ENCODE measurements at regions not wholly inside any gene's neighbourhood (a gene's known extent, or its start where the extent isn't known, plus 50 kb on each side); places are given as distances from the start of the nearest gene placed in this dataset.

- Histone ChIP-seq H3K4me3 (ENCODE audit: low read depth in 1 of 2, low read length in 2 of 2) (no peak overlapping the region), H3K27ac (ENCODE audit: low read depth, low read length) (no peak overlapping the region), H3K4me1 (ENCODE audit: insufficient read depth, low read length) (no peaks in the 10 kb centered on the region), H3K36me3 (ENCODE audit: insufficient read depth, low read length) (no peaks in the 10 kb centered on the region), H3K27me3 (ENCODE audit: control insufficient read depth in 1 of 2, insufficient read depth in 2 of 2, low read length in 2 of 2) (peaks cover 0 to 6% of the 10 kb centered on the region in 2 donors), H3K9me3 (ENCODE audit: low read length) (no peaks in the 10 kb centered on the region), H3K9ac (ENCODE audit: low read length) (no peak overlapping the region)
Measured at GRCh38 chr9:93826209-93826608, 128.9 kb downstream of the BARX1 start.

GRCh38 chr9:93825348-93826115, 129.6 kb downstream of the BARX1 start:
- H3K27ac ChIP-seq (ENCODE audit: low read depth, low read length), result no peak overlapping the region
- H3K36me3 ChIP-seq (ENCODE audit: insufficient read depth, low read length), result no peaks in the 10 kb centered on the region
- peaks cover 0 to 6% of the 10 kb centered on the region in 2 donors for H3K27me3 ChIP-seq (ENCODE audit: control insufficient read depth in 1 of 2, insufficient read depth in 2 of 2, low read length in 2 of 2)
- H3K9me3 ChIP-seq (ENCODE audit: low read length), result no peaks in the 10 kb centered on the region
- no peak overlapping the region for H3K4me3 ChIP-seq (ENCODE audit: low read depth in 1 of 2, low read length in 2 of 2)
- no peak overlapping the region for H3K9ac ChIP-seq (ENCODE audit: low read length)
- no peaks in the 10 kb centered on the region for H3K4me1 ChIP-seq (ENCODE audit: insufficient read depth, low read length)

- Histone ChIP-seq H3K27ac (ENCODE audit: low read depth, low read length) (no peak overlapping the region), H3K4me1 (ENCODE audit: insufficient read depth, low read length) (no peaks in the 10 kb centered on the region), H3K9ac (ENCODE audit: low read length) (no peak overlapping the region), H3K9me3 (ENCODE audit: low read length) (no peaks in the 10 kb centered on the region), H3K27me3 (ENCODE audit: control insufficient read depth in 1 of 2, insufficient read depth in 2 of 2, low read length in 2 of 2) (peaks cover 0 to 6% of the 10 kb centered on the region in 2 donors), H3K36me3 (ENCODE audit: insufficient read depth, low read length) (no peaks in the 10 kb centered on the region), H3K4me3 (ENCODE audit: low read depth in 1 of 2, low read length in 2 of 2) (no peak overlapping the region)
Measured at GRCh38 chr9:93824386-93825294, 130.5 kb downstream of the BARX1 start.

GRCh38 chr9:93823245-93824072, 131.7 kb downstream of the BARX1 start:
- Histone ChIP-seq H3K4me3 (ENCODE audit: low read depth in 1 of 2, low read length in 2 of 2) (no peak overlapping the region), H3K4me1 (ENCODE audit: insufficient read depth, low read length) (no peaks in the 10 kb centered on the region), H3K36me3 (ENCODE audit: insufficient read depth, low read length) (no peaks in the 10 kb centered on the region), H3K9me3 (ENCODE audit: low read length) (no peaks in the 10 kb centered on the region), H3K27ac (ENCODE audit: low read depth, low read length) (no peak overlapping the region), H3K9ac (ENCODE audit: low read length) (no peak overlapping the region), H3K27me3 (ENCODE audit: control insufficient read depth in 1 of 2, insufficient read depth in 2 of 2, low read length in 2 of 2) (peaks cover 0 to 6% of the 10 kb centered on the region in 2 donors)

GRCh38 chr9:93822229-93822628, 132.9 kb downstream of the BARX1 start:
- Histone ChIP-seq H3K4me1 (ENCODE audit: insufficient read depth, low read length) (no peaks in the 10 kb centered on the region), H3K4me3 (ENCODE audit: low read depth in 1 of 2, low read length in 2 of 2) (no peak overlapping the region), H3K9ac (ENCODE audit: low read length) (no peak overlapping the region), H3K27ac (ENCODE audit: low read depth, low read length) (no peak overlapping the region), H3K9me3 (ENCODE audit: low read length) (no peaks in the 10 kb centered on the region), H3K27me3 (ENCODE audit: control insufficient read depth in 1 of 2, insufficient read depth in 2 of 2, low read length in 2 of 2) (peaks cover 0 to 6% of the 10 kb centered on the region in 2 donors), H3K36me3 (ENCODE audit: insufficient read depth, low read length) (no peaks in the 10 kb centered on the region)

GRCh38 chr9:93821307-93821703, 133.8 kb downstream of the BARX1 start:
- Histone ChIP-seq H3K36me3 (ENCODE audit: insufficient read depth, low read length) (no peaks in the 10 kb centered on the region), H3K27me3 (ENCODE audit: control insufficient read depth in 1 of 2, insufficient read depth in 2 of 2, low read length in 2 of 2) (no peaks in the 10 kb centered on the region), H3K4me3 (ENCODE audit: low read depth in 1 of 2, low read length in 2 of 2) (no peak overlapping the region), H3K4me1 (ENCODE audit: insufficient read depth, low read length) (no peaks in the 10 kb centered on the region), H3K27ac (ENCODE audit: low read depth, low read length) (no peak overlapping the region), H3K9me3 (ENCODE audit: low read length) (no peaks in the 10 kb centered on the region), H3K9ac (ENCODE audit: low read length) (no peak overlapping the region)

- H3K27ac ChIP-seq (ENCODE audit: low read depth, low read length), result no peak overlapping the region
- H3K9me3 ChIP-seq (ENCODE audit: low read length), result no peaks in the 10 kb centered on the region
- no peak overlapping the region for H3K4me3 ChIP-seq (ENCODE audit: low read depth in 1 of 2, low read length in 2 of 2)
- H3K27me3 ChIP-seq (ENCODE audit: control insufficient read depth in 1 of 2, insufficient read depth in 2 of 2, low read length in 2 of 2), result no peaks in the 10 kb centered on the region
- no peaks in the 10 kb centered on the region for H3K36me3 ChIP-seq (ENCODE audit: insufficient read depth, low read length)
- no peaks in the 10 kb centered on the region for H3K4me1 ChIP-seq (ENCODE audit: insufficient read depth, low read length)
- H3K9ac ChIP-seq (ENCODE audit: low read length), result no peak overlapping the region
Measured at GRCh38 chr9:93820667-93821306, 134.4 kb downstream of the BARX1 start.

GRCh38 chr9:93819905-93820304, 135.2 kb downstream of the BARX1 start:
- no peak overlapping the region for H3K27ac ChIP-seq (ENCODE audit: low read depth, low read length)
- no peaks in the 10 kb centered on the region for H3K36me3 ChIP-seq (ENCODE audit: insufficient read depth, low read length)
- H3K9ac ChIP-seq (ENCODE audit: low read length), result no peak overlapping the region
- no peaks in the 10 kb centered on the region for H3K27me3 ChIP-seq (ENCODE audit: control insufficient read depth in 1 of 2, insufficient read depth in 2 of 2, low read length in 2 of 2)
- no peak overlapping the region for H3K4me3 ChIP-seq (ENCODE audit: low read depth in 1 of 2, low read length in 2 of 2)
- no peaks in the 10 kb centered on the region for H3K4me1 ChIP-seq (ENCODE audit: insufficient read depth, low read length)
- no peaks in the 10 kb centered on the region for H3K9me3 ChIP-seq (ENCODE audit: low read length)

- Histone ChIP-seq H3K27me3 (ENCODE audit: control insufficient read depth in 1 of 2, insufficient read depth in 2 of 2, low read length in 2 of 2) (no peaks in the 10 kb centered on the region), H3K36me3 (ENCODE audit: insufficient read depth, low read length) (no peaks in the 10 kb centered on the region), H3K9me3 (ENCODE audit: low read length) (no peaks in the 10 kb centered on the region), H3K4me1 (ENCODE audit: insufficient read depth, low read length) (no peaks in the 10 kb centered on the region), H3K9ac (ENCODE audit: low read length) (no peak overlapping the region), H3K27ac (ENCODE audit: low read depth, low read length) (no peak overlapping the region), H3K4me3 (ENCODE audit: low read depth in 1 of 2, low read length in 2 of 2) (no peak overlapping the region)
Measured at GRCh38 chr9:93818827-93819472, 136.2 kb downstream of the BARX1 start.

GRCh38 chr9:93818237-93818636, 136.9 kb downstream of the BARX1 start:
- H3K9ac ChIP-seq (ENCODE audit: low read length), result no peak overlapping the region
- H3K4me1 ChIP-seq (ENCODE audit: insufficient read depth, low read length), result no peaks in the 10 kb centered on the region
- no peak overlapping the region for H3K27ac ChIP-seq (ENCODE audit: low read depth, low read length)
- no peaks in the 10 kb centered on the region for H3K9me3 ChIP-seq (ENCODE audit: low read length)
- H3K36me3 ChIP-seq (ENCODE audit: insufficient read depth, low read length), result no peaks in the 10 kb centered on the region
- H3K27me3 ChIP-seq (ENCODE audit: control insufficient read depth in 1 of 2, insufficient read depth in 2 of 2, low read length in 2 of 2), result no peaks in the 10 kb centered on the region
- H3K4me3 ChIP-seq (ENCODE audit: low read depth in 1 of 2, low read length in 2 of 2), result no peak overlapping the region

Data from muscle layer of colon (tissue), 2 donors.